PC-9 (cell line): ENCODE measurements at regions not wholly inside any gene's neighbourhood (a gene's known extent, or its start where the extent isn't known, plus 50 kb on each side); places are given as distances from the start of the nearest gene placed in this dataset.

Source experiments
- BruUV-seq: library from RNA; stranded (reverse); fragments of 400-500 nt; replicated peaks from 2 replicates; lab custom pipeline; 2021; lab: Mats Ljungman, UMichigan
- CTCF ChIA-PET: fragments of 300-600 bp; sonication (Branson Sonifier 250); formaldehyde crosslinking; loops from one replicate; lab custom pipeline; 2022; ENCODE audit warnings: antibody characterized with exemption; lab: Charles Lee
- POLR2A ChIA-PET: fragments of 300-600 bp; sonication (Branson Sonifier 250); formaldehyde crosslinking; loops from one replicate; lab custom pipeline; 2022; ENCODE audit warnings: antibody characterized with exemption; ENCODE audit not compliant: unreplicated experiment; lab: Charles Lee
- DNase-seq, 2 experiments: peaks; one replicate each; pipeline versions ENCODE4 v3.0.0 to v3.0.0-alpha.2; 2015 to 2022; ENCODE audit warnings: mixed read lengths in 1 of 2
- H2AFZ ChIP-seq: fragments of 200-600 bp; sonication (generic); 2 replicates; pipeline ENCODE4 v1.8.1; 2017; ENCODE audit warnings: antibody characterized with exemption
- H3F3A ChIP-seq: fragments of 200-600 bp; sonication (generic); 2 replicates; pipeline ENCODE4 v1.8.1; 2017; ENCODE audit warnings: antibody characterized with exemption, mild to moderate bottlenecking, low read depth; ENCODE audit not compliant: insufficient read depth
- H3K27ac ChIP-seq: fragments of 200-600 bp; sonication (generic); 2 replicates; pipeline ENCODE4 v1.6.1; 2016; ENCODE audit warnings: mixed run types
- H3K27me3 ChIP-seq: fragments of 200-600 bp; sonication (generic); 2 replicates; pipeline ENCODE4 v1.6.1; 2016; ENCODE audit warnings: low read depth, mixed run types; ENCODE audit not compliant: insufficient read depth
- H3K36me3 ChIP-seq: fragments of 200-600 bp; sonication (generic); 2 replicates; pipeline ENCODE4 v1.6.1; 2016; ENCODE audit warnings: low read depth, mixed run types
- H3K4me1 ChIP-seq: fragments of 200-600 bp; sonication (generic); replicated peaks from 2 replicates; pipeline ENCODE4 v1.6.1; 2016; ENCODE audit warnings: mixed run types; ENCODE audit not compliant: insufficient read depth
- H3K4me2 ChIP-seq: fragments of 200-600 bp; sonication (generic); 2 replicates; pipeline ENCODE4 v1.6.1; 2017; ENCODE audit warnings: mixed run types
- H3K4me3 ChIP-seq: fragments of 200-600 bp; sonication (generic); 2 replicates; pipeline ENCODE4 v1.6.1; 2016; ENCODE audit warnings: mixed run types
- H3K79me2 ChIP-seq: fragments of 200-600 bp; sonication (generic); 2 replicates; pipeline ENCODE4 v1.6.1; 2017; ENCODE audit warnings: low read depth, mixed run types
- H3K9me2 ChIP-seq: fragments of 200-600 bp; sonication (generic); 2 replicates; pipeline ENCODE4 v1.8.1; 2017; ENCODE audit warnings: mild to moderate bottlenecking; ENCODE audit not compliant: insufficient read depth
- H3K9me3 ChIP-seq: fragments of 200-600 bp; sonication (generic); 2 replicates; pipeline ENCODE4 v1.8.1; 2016; ENCODE audit warnings: low read depth; ENCODE audit not compliant: insufficient read depth
- H4K20me1 ChIP-seq: fragments of 200-600 bp; sonication (generic); 2 replicates; pipeline ENCODE4 v1.8.1; 2017; ENCODE audit not compliant: insufficient read depth
- EZH2 ChIP-seq: fragments of 200-600 bp; sonication (generic); IDR thresholded peaks from 2 replicates; pipeline ENCODE4 v1.8.0; 2017; ENCODE audit warnings: antibody characterized with exemption, low read depth
- intact Hi-C: fragments of 100-400 bp; cut with micrococcal nuclease; formaldehyde crosslinking; loops from one replicate; pipeline ENCODE4 v1.10.0; 2022; ENCODE audit not compliant: unreplicated experiment
- TF ChIP-seq, protein P1 (sequence below): fragments of 200-600 bp; sonication (generic); conservative IDR thresholded peaks from 2 replicates; pipeline ENCODE4 v1.6.1; 2017; ENCODE audit warnings: mixed run types, antibody characterized with exemption, mild to moderate bottlenecking, moderate library complexity

- no peak for DNase-seq
- Histone ChIP-seq H3K9me2 (no peaks in the 10 kb centered on the region), H3K4me3 (no peak overlapping the region), H3K4me2 (no peak overlapping the region), H4K20me1 (no peaks in the 10 kb centered on the region), H3K36me3 (no peaks in the 10 kb centered on the region), H3K4me1 (no peaks in the 10 kb centered on the region), H3F3A (no peaks in the 10 kb centered on the region), H3K27me3 (no peaks in the 10 kb centered on the region), H3K27ac (no peak overlapping the region), H3K9me3 (no peaks in the 10 kb centered on the region), H2AFZ (no peak overlapping the region), H3K79me2 (no peaks in the 10 kb centered on the region)
- no TSS peak for BruUV-seq
- TF ChIP-seq EZH2 = no peak
- TF ChIP-seq, protein P1, sequence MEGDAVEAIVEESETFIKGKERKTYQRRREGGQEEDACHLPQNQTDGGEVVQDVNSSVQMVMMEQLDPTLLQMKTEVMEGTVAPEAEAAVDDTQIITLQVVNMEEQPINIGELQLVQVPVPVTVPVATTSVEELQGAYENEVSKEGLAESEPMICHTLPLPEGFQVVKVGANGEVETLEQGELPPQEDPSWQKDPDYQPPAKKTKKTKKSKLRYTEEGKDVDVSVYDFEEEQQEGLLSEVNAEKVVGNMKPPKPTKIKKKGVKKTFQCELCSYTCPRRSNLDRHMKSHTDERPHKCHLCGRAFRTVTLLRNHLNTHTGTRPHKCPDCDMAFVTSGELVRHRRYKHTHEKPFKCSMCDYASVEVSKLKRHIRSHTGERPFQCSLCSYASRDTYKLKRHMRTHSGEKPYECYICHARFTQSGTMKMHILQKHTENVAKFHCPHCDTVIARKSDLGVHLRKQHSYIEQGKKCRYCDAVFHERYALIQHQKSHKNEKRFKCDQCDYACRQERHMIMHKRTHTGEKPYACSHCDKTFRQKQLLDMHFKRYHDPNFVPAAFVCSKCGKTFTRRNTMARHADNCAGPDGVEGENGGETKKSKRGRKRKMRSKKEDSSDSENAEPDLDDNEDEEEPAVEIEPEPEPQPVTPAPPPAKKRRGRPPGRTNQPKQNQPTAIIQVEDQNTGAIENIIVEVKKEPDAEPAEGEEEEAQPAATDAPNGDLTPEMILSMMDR = no peak
- ChIA-PET CTCF (no interaction called here), POLR2A (no interaction called here)
- intact Hi-C loops = no loop called here
Observed at GRCh38 chr5:124276166-124276565, 470.3 kb downstream of the ZNF608 start.

DNA sequence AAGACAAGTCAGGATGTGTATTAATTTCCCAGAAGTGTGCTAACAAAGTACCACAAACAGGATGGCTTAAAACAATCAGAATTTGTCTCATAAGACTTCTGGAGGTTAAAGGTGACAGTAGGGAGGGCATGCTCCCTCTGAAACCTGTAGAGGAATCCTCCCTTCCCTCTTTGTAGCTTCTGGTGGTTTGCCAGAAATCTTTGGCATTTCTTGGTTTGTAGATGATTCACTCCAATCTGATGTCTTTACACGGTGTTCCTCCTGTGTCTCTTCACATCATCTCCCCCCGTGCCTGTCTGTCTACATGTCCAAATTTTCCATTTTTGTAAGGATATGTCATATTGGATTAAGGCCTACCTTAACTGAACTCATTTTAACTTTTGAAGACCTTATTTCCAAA lies 471.5 kb downstream of the ZNF608 start:
- Histone ChIP-seq H4K20me1 (no peaks in the 10 kb centered on the region), H3K4me3 (no peak overlapping the region), H3K27me3 (no peaks in the 10 kb centered on the region), H3K4me1 (no peaks in the 10 kb centered on the region), H3K9me3 (no peaks in the 10 kb centered on the region), H3K9me2 (no peaks in the 10 kb centered on the region), H3K27ac (no peak overlapping the region), H3K36me3 (no peaks in the 10 kb centered on the region), H3K4me2 (no peak overlapping the region), H3F3A (no peaks in the 10 kb centered on the region), H3K79me2 (no peaks in the 10 kb centered on the region), H2AFZ (no peak overlapping the region)
- POLR2A ChIA-PET = no interaction called here
- no TSS peak for BruUV-seq
- TF ChIP-seq EZH2 = no peak
- TF ChIP-seq, protein P1 = no peak
- no peak for DNase-seq
- CTCF ChIA-PET = no interaction called here
- intact Hi-C loops = no loop called here

GRCh38 chr5:124264499-124264898 lies 481.9 kb downstream of the ZNF608 start:
- TF ChIP-seq, protein P1 = no peak
- TF ChIP-seq EZH2 = no peak
- no peaks in the 10 kb centered on the region for H3K36me3 ChIP-seq
- H3K4me2 ChIP-seq = no peak overlapping the region
- no TSS peak for BruUV-seq
- no peaks in the 10 kb centered on the region for H3K79me2 ChIP-seq
- H3K9me3 ChIP-seq = no peaks in the 10 kb centered on the region
- DNase-seq = no peak
- no peaks in the 10 kb centered on the region for H4K20me1 ChIP-seq
- no peak overlapping the region for H3K4me3 ChIP-seq
- H3F3A ChIP-seq = peaks cover 8% of the 10 kb centered on the region
- no peak overlapping the region for H2AFZ ChIP-seq
- intact Hi-C loops = no loop called here
- peaks cover 25% of the 10 kb centered on the region for H3K4me1 ChIP-seq
- ChIA-PET CTCF (no interaction called here), POLR2A (no interaction called here)
- no peaks in the 10 kb centered on the region for H3K9me2 ChIP-seq
- H3K27me3 ChIP-seq = no peaks in the 10 kb centered on the region
- no peak overlapping the region for H3K27ac ChIP-seq
